Suprapubic skin (tissue), 3 donors: ENCODE measurements at regions not wholly inside any gene's neighbourhood (a gene's known extent, or its start where the extent isn't known, plus 50 kb on each side); places are given as distances from the start of the nearest gene placed in this dataset.
A peak's percentile ranks its signal among the peaks of the same experiment; 100 is the strongest.

Experiments
- EP300 ChIP-seq: sonication (generic); formaldehyde crosslinking; IDR thresholded peaks from one replicate; pipeline ENCODE4 v1.6.1; 2017; ENCODE audit warnings: antibody characterized with exemption
- POLR2A ChIP-seq, 2 donors: fragments of 450-650 bp; IDR thresholded peaks; one replicate each; pipeline ENCODE4 v1.6.1; 2017; ENCODE audit warnings: antibody characterized with exemption in 2 of 2, mild to moderate bottlenecking in 2 of 2, moderate library complexity in 2 of 2
- TF ChIP-seq, protein P1 (sequence below), 2 donors: fragments of 200-600 bp in 1 of 2; fragments of 450-650 bp in 1 of 2; sonication (generic) in 1 of 2; IDR thresholded peaks; one replicate each; pipeline ENCODE4 v1.5.1; 2016 to 2019; ENCODE audit warnings: antibody characterized with exemption in 2 of 2, mild to moderate bottlenecking in 1 of 2, moderate library complexity in 1 of 2

DNA sequence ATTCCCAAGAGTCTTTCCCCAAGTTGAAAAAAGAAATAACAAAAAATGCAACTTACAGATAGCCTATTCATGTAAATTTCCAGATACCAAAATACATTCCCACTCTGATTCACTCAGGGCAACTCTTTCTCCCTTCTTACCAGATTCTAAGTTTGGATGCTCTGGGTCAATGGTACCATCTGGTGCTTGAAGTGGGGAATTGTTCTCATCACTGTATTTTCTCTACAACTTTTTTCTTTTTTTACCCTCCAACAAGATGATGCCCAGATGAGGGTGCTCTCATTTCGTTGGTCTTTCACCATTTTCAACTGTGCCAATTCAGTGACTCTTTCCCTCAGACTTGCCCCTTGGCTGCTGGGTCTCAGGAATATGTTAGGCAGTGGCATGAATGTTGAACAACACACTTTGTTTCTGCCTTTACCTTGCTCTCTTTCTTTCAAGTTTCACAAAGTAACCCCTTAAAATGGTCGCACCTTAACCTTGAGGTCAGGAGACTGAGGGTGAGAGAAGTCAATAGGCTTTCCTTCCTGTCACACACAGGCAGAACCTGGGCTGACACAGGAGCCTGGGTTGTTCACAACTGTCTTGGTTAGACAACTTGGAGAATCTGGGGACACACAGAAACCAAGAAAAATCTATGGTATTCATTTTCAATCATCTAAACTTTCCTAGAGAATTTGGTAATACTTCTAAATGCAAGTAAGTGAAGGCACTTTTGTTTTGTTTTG lies 330.7 kb upstream of the SLCO3A1 start:
- TF ChIP-seq, protein P1, sequence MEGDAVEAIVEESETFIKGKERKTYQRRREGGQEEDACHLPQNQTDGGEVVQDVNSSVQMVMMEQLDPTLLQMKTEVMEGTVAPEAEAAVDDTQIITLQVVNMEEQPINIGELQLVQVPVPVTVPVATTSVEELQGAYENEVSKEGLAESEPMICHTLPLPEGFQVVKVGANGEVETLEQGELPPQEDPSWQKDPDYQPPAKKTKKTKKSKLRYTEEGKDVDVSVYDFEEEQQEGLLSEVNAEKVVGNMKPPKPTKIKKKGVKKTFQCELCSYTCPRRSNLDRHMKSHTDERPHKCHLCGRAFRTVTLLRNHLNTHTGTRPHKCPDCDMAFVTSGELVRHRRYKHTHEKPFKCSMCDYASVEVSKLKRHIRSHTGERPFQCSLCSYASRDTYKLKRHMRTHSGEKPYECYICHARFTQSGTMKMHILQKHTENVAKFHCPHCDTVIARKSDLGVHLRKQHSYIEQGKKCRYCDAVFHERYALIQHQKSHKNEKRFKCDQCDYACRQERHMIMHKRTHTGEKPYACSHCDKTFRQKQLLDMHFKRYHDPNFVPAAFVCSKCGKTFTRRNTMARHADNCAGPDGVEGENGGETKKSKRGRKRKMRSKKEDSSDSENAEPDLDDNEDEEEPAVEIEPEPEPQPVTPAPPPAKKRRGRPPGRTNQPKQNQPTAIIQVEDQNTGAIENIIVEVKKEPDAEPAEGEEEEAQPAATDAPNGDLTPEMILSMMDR (IDR thresholded peaks at IDR 0.05) = peak in 1 of 2 donors; percentile 12
- TF ChIP-seq EP300 (no peak), POLR2A (IDR thresholded peaks at IDR 0.05) (no peak)
